GM19324 (cell line): ENCODE measurements at regions not wholly inside any gene's neighbourhood (a gene's known extent, or its start where the extent isn't known, plus 50 kb on each side); places are given as distances from the start of the nearest gene placed in this dataset.
"Not testable (repeated sequence)": the region's sequence is repeated elsewhere in the genome, so short reads cannot be mapped to it uniquely, and the experiment has no call there.

Experiments
- ATAC-seq: cut with Tn5 transposase; IDR thresholded peaks from one replicate; pipeline ENCODE4 v1.9.1; 2021; ENCODE audit warnings: mild to moderate bottlenecking, moderate library complexity; ENCODE audit not compliant: unreplicated experiment, low FRiP score

- ATAC-seq, result no peak
Observed at GRCh38 chr1:90318431-90318830, 323.5 kb downstream of the ZNF326 start.

DNA sequence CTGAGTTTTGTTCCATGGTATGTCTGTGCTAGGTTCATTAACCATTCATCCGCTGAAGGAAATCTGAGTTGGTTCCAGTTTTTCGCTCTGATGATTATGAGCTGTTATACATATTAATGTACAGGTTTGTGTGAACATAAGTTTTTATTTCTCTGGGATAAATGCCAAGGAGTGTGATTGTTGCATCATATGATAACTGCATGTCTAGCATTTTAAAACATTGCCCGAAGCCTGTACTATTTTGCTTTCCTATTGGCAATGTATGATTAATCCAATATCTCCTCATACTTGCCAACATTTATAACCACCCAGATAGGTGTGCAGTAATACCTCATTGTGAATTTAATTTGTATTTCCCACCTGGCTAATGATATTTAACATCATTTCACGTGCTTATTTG lies 322.7 kb downstream of the ZNF326 start:
- no peak for ATAC-seq

GRCh38 chr1:90314533-90314932 lies 319.6 kb downstream of the ZNF326 start:
- ATAC-seq, result no peak

DNA sequence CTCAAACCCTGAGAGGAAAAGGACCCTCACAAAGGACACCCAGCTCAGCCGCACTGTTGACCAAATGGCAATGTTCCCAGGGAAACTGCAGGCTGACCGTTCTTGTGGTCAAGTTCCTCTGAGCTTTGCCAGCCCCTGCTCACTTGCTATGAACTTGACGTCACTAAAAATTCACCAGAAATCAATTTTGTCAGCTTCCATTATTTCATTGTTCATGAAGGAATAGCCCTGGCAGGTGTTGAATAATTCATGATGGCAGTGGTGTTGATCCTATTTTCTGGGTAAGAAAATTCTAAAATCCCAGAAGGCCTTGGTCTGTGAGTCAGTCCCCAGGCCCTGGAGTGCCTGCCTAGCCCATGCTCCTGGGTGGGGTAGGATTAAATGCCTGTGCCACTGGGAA lies 318.9 kb downstream of the ZNF326 start:
- no peak for ATAC-seq

DNA sequence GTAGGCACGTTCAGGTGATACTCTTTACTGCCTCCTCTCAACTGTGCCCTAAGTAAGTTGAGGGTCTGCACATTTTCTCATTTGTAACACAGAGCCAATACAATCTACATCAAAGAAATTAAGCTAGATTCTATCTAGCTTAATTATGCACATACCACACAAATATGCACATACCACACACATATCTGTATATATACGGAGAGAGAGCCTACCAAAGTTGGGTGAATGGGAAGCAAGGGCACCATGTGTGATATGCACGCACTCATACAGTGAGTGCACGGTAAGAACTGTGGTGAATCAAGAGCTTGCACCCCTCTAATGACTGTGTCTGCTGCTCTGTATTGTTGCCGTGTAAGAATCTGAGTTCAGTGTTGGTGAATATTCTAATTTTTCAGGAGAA lies 314.9 kb downstream of the ZNF326 start:
- ATAC-seq, result no peak

DNA sequence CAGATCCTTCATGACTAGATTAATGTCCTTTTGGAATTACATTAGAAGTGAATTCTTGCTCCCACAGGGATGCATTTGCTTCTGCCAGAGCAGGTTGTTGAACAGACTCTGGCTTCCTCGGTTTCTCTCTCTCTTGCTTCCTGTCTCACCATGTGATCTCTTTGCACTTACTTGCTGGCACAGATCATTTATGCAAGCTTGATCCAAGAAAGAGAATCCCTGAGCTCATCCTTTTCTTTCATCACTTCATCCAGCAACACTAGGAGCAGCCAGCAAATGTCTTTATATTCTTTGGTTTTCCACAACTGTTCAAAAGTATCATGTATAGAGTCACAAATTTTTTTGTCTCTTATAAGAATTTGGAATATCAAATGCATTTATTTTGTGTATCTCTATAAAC lies 313.5 kb downstream of the ZNF326 start:
- ATAC-seq, result no peak

DNA sequence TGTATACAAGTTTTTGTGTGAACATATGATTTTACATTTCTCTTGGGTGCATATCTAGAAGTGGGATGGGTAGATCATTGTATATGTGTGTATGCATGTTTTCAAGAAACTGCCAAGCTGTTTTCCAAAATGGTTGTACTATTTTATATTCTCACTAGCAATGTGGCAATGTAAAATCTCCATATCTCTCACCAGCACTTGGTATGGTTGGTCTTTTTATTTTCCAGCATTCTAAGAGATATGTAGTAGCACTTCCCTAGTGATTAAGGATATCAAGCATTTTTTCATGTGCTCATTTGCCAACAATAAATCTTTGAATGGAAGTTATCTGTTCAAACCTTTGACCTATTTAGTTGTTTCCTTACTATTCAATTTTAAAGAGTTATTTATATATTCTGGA lies 310.7 kb downstream of the ZNF326 start:
- ATAC-seq, result no peak

DNA sequence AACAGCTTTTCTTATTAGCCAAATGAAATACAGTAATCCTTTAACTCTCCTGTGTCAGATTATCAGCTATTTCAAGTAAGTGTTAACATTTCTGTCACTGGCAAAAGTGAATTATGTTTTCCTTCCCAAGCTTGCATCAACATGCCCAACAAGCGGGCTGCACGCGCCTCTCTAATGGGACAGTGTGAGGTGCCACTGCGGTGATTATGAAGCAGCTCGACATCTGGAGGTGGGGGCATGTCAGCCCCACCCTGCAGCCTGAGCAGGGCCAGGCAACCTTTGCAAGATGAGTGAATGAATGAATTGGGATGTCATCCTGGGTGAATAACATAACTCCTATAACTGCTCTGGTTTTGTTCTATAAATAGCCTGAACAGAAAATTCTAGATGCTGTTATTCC lies 301.4 kb downstream of the ZNF326 start:
- no peak for ATAC-seq

DNA sequence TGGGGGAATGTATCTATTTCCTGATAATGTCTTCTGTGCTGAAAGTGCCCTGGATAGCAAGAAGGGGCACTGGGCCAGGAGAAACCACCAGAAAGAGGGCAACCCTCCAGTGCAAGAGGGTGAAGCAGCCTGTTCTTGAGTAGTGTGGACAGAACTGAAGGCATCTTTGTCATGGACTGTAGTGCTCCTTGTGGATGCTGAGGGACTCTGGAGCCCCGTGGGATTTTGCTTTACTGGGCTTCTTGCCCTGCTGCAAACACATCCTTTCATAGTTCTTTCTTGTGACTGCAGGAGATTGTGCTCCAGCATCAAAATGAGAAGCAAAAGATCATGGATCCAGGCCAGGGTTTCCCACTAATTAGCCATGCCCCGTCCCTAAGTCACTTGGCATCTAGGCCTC lies 300.6 kb downstream of the ZNF326 start:
- ATAC-seq, result no peak

DNA sequence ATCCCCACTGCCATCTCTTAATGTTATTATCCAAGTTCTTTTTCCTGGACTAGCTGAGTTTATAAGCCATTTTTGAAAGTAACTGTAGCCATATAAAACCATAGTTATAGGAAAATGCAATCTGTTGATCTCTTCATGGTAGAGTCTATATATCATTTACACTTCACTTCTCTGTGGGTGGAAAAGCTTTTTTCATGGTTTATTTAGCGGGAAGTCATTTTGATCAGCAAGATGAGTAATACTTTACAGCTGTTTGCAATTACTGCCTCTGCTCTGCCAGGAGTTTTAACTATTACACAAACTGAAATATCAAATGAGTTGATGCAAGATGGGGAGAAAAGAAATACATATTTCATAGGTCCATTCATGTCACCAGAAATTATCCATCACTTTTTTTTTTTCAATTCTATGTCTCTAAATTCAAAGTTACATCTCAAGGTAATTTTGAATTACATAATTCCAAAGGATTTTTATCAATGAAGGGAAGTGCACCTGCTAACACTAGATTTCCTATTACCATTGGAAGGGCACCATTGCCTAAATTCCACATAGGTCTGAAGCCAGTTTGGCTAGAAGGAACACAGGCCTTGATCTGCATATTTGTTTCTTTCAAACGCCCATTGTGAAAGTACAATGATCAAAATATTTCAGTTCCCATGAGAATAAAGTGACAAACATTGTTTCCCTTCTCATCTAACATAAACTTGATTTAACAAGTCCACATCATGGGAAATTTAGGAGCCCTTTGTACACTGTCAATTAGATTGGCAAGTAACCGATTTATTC lies 296.7 kb downstream of the ZNF326 start:
- ATAC-seq, result no peak

DNA sequence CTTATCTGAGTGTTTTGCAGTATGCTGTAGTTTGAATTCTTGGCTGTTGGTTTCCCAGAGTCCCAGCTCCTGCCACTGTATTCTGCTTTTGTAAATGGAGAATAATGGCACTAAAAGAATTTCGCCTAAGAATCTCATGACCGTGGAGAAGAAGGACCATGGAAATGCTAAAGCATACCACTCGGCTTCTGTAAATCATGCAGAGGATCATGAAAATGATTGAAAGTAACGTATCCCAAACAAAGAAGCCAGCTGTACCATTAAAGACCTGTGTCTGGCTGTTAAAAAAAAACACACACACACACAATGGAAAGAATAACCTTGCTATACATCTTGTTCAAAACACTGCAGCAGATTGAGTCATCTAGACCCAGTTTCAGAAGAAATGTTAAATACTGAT lies 287.9 kb downstream of the ZNF326 start:
- ATAC-seq, result no peak

DNA sequence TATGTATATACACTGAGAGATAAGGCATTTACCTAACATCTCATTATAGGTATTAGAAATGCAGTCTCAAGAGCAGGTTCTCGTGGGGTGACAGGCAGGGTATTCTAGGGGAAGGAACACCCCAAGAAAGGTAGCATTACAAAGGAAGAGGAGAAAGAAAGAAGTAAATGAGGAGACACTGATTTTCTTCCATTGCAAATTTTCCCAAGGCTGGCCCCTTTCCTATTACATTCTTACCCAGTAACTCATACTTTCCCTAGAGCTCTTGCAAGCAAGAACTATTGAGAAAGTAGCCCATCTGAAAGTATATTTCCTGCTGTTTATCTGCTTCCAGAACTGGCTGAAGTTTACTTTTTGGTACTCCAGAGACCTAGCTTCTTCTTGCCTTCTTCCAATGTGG lies 287.0 kb downstream of the ZNF326 start:
- ATAC-seq, result not testable (repeated sequence)

- no peak for ATAC-seq
Observed at GRCh38 chr1:90277270-90277669, 282.4 kb downstream of the ZNF326 start.

GRCh38 chr1:90274376-90274775 lies 279.5 kb downstream of the ZNF326 start:
- no peak for ATAC-seq

DNA sequence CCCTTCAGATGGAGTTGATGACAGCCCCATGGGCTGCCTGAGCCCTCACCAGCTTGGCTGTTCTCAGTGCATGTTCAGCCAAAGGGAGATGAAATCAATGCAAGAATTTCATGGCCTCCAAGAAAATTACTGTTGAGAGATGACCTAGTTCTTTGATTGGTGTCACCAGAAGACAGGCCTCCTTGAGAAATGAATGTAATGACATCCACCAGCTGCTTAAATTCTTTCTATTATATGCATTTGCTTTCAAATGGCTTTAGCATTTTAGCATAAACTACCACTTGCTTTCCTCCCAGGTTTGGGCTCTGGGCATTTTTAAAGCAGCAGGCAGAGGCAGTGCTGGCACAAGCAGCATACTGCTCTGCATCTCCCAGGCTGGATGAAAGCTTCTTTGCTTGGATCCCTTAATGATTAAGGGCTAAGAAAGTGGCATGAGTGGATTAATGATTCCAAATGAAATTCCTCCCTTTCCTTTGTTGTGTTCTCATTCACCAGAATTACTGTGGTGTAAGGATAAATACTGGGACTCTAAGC lies 278.4 kb downstream of the ZNF326 start:
- no peak for ATAC-seq

DNA sequence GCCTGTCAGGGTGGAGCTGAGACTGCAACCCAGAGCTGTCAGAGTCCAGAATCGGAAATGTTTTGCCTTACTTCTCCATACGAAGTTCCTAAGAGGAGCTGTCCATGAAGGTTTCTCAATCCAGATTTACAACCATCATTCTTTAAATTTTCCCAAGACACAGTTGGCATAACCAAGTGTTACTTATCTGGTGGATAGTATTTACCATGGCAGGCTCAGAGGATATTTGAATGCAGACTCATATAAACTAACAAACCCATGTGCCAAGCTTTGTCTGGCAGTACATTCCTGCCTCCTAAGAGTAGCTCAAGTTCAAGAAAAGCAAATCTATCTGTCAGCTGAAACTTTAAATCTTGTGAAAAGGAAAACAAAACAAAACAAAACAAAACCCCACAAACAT lies 267.9 kb downstream of the ZNF326 start:
- ATAC-seq, result no peak

GRCh38 chr1:90262286-90262685 lies 267.4 kb downstream of the ZNF326 start:
- ATAC-seq, result no peak

GRCh38 chr1:90246069-90246468 lies 251.2 kb downstream of the ZNF326 start:
- no peak for ATAC-seq

DNA sequence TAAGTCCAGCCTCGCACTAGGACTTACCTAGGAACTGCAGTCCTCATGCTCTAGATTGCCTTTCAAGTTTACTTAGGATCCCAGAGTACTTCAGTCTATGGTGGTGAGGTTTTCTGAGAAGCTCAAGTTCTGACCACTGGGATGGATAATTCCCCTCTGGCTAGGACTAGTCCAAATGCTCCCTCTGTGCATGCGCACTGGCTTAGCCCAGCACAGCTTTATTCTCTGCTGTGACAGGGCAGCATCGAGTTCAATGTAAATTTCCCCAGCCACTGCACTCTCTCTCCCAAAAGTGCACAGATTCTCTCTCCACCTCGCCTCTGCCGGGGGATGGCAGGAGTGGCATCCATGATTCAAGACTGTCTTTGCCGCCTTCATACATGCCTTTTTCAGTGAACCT lies 241.6 kb downstream of the ZNF326 start:
- no peak for ATAC-seq

DNA sequence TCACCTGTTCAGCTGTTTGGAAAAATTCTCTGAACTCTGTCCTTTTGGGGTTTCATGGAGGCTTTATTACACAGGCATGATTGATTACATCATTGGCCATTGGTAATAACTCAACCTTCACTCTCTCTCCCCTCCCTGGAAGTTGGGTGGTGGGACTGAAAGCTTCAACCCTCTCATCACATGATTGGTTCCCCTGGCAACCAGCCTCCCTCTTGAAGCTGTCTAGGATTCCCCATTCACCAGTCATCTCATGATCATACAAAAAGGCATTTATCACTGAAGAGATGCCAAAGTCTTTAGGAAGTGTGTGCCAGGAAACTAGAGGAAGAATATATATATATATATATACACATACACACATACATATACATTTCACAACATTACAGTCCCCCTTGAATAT lies 228.5 kb downstream of the ZNF326 start:
- no peak for ATAC-seq

DNA sequence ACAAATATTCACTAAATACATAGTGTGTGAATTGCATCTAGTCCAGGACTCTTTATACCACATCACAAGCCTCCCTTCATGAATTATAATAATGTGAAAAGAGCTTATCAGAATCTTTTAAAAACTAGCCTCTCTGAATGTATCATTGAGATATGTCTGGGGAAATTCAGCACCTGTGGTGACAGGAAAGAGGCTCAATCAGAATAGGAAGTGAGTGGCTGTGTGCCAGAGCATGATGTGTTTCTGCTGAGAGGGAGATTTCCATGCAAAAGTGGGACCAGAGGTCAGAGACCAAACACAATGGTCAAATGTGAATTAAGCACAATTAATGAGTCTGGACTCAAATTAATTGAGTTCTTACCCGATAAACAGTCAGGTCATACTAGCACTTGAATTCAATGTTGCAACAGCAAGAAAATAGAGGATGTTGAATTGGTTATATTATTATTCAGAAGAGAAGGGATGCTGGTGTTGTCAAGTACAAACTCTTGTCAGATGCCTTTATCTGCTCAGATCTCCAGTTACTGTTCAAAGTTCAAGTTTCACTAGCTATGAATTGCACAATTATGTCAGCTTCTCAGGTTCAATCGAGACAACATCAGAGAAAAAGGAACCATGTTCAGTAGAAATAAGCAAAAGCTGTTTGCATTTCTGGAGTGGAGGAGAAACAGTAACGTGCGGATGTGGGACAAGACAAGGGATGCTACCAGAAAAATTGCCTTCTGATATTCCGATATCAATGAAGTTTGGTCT lies 226.2 kb downstream of the ZNF326 start:
- no peak for ATAC-seq

DNA sequence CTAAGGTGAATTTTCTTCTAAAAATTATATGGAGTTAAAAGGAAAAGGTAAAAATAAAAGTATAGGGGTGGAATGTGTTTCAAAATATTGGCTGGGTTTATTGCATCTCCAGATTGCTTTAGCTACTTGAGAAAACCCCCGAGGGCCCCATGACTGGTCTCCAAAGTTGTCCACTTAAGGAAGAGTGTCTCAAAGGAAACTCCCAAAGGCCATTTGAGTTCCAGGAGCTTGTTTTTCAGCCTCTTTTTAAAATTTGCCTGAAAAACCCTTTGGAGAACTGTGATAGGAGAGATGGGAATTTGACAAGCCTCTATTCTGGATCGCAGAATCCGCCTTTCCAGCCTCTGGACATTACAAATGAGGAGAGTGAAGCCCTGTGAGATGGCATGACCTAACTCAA lies 225.6 kb downstream of the ZNF326 start:
- no peak for ATAC-seq
